HG02759 (cell line): ENCODE measurements at regions not wholly inside any gene's neighbourhood (a gene's known extent, or its start where the extent isn't known, plus 50 kb on each side); places are given as distances from the start of the nearest gene placed in this dataset.
"Not testable (repeated sequence)": the region's sequence is repeated elsewhere in the genome, so short reads cannot be mapped to it uniquely, and the experiment has no call there.

Experiments
- ATAC-seq: cut with Tn5 transposase; IDR thresholded peaks from one replicate; pipeline ENCODE4 v1.9.1; 2021; ENCODE audit warnings: mild to moderate bottlenecking, moderate library complexity; ENCODE audit not compliant: unreplicated experiment

- ATAC-seq = no peak
These were observed 70.6 kb downstream of the SMPDL3A start for GRCh38 chr6:122859676-122860075.

- ATAC-seq = no peak
These were observed 72.5 kb downstream of the SMPDL3A start for GRCh38 chr6:122861594-122861993.

GRCh38 chr6:122868137-122868536, 79.1 kb downstream of the SMPDL3A start:
- no peak for ATAC-seq

GRCh38 chr6:122869437-122870024, 80.5 kb downstream of the SMPDL3A start:
- peak; percentile 81 for ATAC-seq

- no peak for ATAC-seq
These were observed 82.0 kb downstream of the SMPDL3A start for GRCh38 chr6:122871079-122871478.

GRCh38 chr6:122872311-122872710, 83.3 kb downstream of the SMPDL3A start:
- peak; percentile 47 for ATAC-seq

GRCh38 chr6:122877302-122877701, 88.2 kb downstream of the SMPDL3A start:
- no peak for ATAC-seq

GRCh38 chr6:122878796-122879195, 89.7 kb downstream of the SMPDL3A start:
- ATAC-seq = no peak

- ATAC-seq = no peak
These were observed 97.4 kb downstream of the SMPDL3A start for GRCh38 chr6:122886481-122886880.

GRCh38 chr6:122887941-122888340, 98.9 kb downstream of the SMPDL3A start:
- ATAC-seq = no peak

GRCh38 chr6:122888680-122889079, 99.6 kb downstream of the SMPDL3A start:
- ATAC-seq = not testable (repeated sequence)

- ATAC-seq = no peak
These were observed 101.2 kb downstream of the SMPDL3A start for GRCh38 chr6:122890250-122890649.

GRCh38 chr6:122894791-122895190, 101.2 kb upstream of the CLVS2 start:
- no peak for ATAC-seq

GRCh38 chr6:122902326-122902725, 93.7 kb upstream of the CLVS2 start:
- no peak for ATAC-seq

GRCh38 chr6:122903266-122903915, 92.6 kb upstream of the CLVS2 start:
- ATAC-seq = no peak

- no peak for ATAC-seq
These were observed 91.9 kb upstream of the CLVS2 start for GRCh38 chr6:122904166-122904565.

- ATAC-seq = no peak
These were observed 82.5 kb upstream of the CLVS2 start for GRCh38 chr6:122913558-122913957.

GRCh38 chr6:122918714-122919113, 77.3 kb upstream of the CLVS2 start:
- ATAC-seq = no peak

- ATAC-seq = peak; percentile 58
These were observed 65.5 kb upstream of the CLVS2 start for GRCh38 chr6:122930252-122931180.

GRCh38 chr6:122931916-122932315, 64.1 kb upstream of the CLVS2 start:
- no peak for ATAC-seq

GRCh38 chr6:122944936-122945335, 51.1 kb upstream of the CLVS2 start:
- ATAC-seq = not testable (repeated sequence)
